NCI-H187 (cell line): ENCODE measurements at regions not wholly inside any gene's neighbourhood (a gene's known extent, or its start where the extent isn't known, plus 50 kb on each side); places are given as distances from the start of the nearest gene placed in this dataset.
"Not testable (repeated sequence)": the region's sequence is repeated elsewhere in the genome, so short reads cannot be mapped to it uniquely, and the experiment has no call there.

ENCODE experiments used
- DNase-seq, 2 experiments: peaks; one replicate each; lab custom pipeline; 2025; lab: John Stamatoyannopoulos, UW

DNA sequence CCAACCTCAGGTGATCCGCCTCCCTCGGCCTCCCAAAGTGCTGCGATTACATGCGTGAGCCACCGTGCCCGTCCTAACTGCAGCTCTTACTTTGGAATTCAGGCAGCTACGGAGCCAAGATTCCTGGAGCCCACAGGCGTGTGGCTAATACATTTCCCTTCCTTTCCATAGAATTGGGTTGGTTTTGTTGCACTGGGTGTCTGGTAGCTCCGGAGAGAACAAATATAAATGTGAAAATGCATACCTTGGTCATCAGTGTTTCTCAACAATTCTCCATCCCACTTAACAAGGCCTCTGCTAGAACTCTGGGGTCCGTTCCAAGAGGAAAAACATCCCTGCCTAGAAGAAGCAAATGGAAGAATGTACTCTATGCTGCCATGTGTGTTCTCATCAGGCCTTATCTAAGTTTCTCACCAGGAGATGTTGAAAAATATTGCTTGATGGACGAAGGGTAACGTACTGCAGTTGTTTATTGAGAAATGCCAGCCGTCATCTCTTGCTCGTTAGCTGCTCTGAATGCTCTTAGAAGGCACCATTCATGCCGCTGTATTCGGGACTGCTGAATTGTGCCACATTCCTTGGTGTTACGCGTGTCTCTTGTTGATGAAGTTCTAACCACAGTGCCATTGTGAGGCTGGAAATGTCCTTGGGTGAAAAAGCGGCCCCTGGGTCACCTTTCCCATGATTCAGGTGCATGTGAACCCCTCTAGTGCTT, 50.5 kb upstream of the CD99 start:
- DNase-seq = no peak

- no peak for DNase-seq
Observed at GRCh38 chrX:2638279-2638678, 52.8 kb upstream of the CD99 start.

GRCh38 chrX:2635342-2635741, 55.8 kb upstream of the CD99 start:
- no peak for DNase-seq

DNA sequence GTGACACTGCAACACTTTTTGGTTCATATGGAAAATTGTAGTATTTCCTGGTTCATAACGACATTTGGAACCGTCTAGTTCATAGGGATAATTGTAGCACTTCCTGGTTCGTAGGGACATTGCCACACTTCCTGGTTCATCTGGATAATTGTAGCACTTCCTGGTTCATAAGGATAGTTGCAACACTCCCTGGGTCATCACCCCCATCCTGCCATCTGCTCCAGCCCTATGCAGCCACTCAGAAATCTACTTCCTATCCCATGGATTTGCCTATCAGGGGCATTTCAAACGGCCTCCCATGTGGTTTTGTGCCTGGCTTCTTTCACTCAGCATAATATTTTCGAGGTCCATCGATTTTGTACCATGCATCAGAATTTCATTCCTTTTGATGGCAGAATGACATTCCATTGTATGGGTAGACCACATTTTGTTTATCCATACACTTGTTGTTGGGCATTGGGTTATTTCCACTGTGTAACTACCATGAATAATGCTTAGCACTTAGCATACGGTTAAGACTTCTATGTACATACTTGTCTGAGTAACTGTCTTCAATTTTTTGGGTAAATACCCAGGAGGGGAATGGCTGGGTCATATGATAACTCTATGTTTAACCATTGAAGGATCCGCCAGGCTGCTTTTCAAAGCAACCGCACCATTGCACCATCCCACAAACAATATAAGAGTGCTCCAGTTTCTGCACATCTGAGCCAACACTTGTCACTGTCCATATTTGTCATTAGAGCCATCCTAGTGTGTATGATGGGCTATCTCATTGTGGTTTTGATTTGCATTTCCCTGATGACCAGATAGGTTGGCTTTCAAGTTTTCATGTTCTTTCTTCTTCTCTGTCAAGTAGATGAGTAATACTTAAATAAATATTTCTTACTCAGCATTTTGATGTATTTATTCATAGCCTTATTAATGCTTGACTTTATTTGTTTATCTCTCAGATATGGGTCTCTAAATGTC, 58.3 kb upstream of the CD99 start:
- no peak for DNase-seq

- no peak for DNase-seq
Observed at GRCh38 chrX:2631743-2632532, 59.2 kb upstream of the CD99 start.

DNA sequence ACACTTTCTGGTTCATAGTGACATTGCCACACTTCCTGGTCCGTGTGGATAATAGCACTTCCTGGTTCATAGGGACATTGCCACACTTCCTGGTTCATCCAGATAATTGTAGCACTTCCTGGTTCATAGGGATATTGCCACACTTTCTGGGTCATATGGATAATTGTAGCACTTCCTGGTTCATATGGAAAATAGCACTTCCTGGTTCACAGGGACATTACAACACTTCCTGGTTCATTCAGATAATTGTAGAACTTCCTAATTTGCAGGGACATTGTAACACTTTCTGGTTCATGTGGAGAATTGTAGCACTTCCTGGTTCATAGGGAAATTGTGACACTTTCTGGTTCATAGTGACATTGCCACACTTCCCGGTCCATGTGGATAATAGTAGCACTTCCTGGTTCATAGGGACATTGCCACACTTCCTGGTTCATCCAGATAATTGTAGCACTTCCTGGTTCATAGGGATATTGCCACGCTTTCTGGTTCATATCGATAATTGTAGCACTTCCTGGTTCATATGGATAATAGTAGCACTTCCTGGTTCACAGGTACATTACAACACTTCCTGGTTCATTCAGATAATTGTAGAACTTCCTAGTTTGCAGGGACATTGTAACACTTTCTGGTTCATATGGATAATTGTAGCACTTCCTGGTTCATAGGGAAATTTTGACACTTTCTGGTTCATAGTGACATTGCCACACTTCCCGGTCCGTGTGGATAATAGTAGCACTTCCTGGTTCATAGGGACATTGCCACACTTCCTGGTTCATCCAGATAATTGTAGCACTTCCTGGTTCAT, 60.0 kb upstream of the CD99 start:
- not testable (repeated sequence) for DNase-seq

DNA sequence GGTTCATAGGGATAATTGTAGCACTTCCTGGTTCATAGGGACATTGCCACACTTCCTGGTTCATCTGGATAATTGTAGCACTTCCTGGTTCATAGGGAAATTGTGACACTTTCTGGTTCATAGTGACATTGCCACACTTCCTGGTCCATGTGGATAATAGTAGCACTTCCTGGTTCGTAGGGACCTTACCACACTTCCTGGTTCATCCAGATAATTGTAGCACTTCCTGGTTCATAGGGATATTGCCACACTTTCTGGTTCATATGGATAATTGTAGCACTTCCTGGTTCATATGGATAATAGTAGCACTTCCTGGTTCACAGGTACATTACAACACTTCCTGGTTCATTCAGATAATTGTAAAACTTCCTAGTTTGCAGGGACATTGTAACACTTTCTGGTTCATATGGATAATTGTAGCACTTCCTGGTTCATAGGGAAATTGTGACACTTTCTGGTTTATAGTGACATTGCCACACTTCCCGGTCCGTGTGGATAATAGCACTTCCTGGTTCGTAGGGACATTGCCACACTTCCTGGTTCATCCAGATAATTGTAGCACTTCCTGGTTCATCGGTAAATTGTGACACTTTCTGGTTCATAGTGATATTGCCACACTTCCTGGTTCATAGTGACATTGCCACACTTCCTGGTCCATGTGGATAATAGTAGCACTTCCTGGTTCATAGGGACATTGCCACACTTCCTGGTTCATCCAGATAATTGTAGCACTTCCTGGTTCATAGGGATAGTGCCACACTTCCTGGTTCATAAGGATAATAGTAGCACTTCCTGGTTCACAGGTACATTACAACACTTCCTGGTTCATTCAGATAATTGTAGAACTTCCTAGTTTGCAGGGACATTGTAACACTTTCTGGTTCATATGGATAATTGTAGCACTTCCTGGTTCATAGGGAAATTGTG, 60.8 kb upstream of the CD99 start:
- DNase-seq = not testable (repeated sequence)

- no peak for DNase-seq
Observed at GRCh38 chrX:2629316-2630007, 61.6 kb upstream of the CD99 start.

- DNase-seq = no peak
Observed at GRCh38 chrX:2628751-2629315, 62.3 kb upstream of the CD99 start.

- DNase-seq = no peak
Observed at GRCh38 chrX:2627272-2627867, 63.7 kb upstream of the CD99 start.

- DNase-seq = no peak
Observed at GRCh38 chrX:2626750-2627149, 64.3 kb upstream of the CD99 start.

GRCh38 chrX:2620576-2620975, 70.5 kb upstream of the CD99 start:
- DNase-seq = no peak

GRCh38 chrX:2618516-2618915, 72.6 kb upstream of the CD99 start:
- no peak for DNase-seq

DNA sequence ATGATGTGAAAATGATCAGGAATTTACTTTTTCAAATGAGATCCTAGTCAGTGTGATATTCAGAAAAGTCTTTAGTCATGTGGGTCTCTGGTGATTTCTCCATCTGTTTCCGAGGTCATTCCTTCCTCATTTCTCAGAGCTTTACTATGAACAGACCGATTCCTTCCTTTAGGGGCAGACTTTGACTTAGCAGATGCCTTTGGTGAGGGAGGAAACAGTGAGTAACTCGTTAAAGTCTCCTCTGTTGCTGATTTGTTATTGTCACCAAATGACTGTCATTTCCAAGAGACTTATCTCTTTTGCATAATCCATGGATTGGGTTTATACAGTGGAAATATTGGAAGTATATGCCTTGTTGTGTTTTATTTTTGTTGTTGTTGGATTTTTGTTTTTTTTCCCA, 76.2 kb upstream of the CD99 start:
- no peak for DNase-seq

DNA sequence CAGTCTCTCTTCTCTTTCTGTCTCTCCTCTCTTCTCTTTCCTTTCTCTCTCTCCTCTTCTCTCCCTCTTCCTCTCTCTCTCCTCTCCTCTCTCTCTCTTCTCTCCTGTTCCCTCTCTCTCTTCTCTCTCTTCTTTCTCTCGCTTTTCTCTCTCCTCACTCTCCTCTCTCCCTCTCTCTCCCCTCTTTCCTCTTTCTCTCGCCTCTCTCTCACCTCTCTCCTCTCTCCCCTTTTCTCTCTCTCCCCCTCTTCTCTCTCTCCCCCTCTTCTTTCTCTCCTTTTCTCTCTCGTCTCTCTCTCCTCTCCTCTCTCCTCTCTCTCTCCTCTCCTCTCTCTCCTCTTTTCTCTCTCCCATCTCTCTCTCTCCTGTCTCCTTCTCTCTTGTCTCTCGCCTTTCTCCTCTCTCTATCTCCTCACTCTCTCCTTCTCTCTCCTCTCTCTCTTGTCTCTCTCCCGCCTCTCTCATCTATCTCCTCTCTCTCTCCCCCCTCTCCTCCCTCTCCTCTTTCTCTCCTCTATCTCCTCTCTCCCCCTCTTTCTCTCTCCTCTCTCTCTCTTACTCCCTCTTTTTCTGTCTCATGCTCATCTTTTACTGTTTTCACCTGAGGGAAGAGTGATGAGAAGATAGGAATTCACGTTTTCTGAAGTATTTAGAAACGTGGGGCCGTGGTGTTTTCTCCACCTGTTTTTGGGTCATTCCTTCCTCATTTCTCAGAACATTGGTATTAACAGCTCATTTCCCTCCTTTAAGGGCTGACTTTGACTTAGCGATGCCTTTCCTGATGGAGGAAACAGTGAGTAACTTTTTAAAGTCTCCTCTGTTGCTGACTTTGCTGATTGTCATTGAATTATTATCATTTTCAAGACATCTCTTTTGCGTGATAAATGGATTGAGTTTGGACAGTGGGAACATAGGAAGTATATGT, 80.6 kb upstream of the CD99 start:
- no peak for DNase-seq

DNA sequence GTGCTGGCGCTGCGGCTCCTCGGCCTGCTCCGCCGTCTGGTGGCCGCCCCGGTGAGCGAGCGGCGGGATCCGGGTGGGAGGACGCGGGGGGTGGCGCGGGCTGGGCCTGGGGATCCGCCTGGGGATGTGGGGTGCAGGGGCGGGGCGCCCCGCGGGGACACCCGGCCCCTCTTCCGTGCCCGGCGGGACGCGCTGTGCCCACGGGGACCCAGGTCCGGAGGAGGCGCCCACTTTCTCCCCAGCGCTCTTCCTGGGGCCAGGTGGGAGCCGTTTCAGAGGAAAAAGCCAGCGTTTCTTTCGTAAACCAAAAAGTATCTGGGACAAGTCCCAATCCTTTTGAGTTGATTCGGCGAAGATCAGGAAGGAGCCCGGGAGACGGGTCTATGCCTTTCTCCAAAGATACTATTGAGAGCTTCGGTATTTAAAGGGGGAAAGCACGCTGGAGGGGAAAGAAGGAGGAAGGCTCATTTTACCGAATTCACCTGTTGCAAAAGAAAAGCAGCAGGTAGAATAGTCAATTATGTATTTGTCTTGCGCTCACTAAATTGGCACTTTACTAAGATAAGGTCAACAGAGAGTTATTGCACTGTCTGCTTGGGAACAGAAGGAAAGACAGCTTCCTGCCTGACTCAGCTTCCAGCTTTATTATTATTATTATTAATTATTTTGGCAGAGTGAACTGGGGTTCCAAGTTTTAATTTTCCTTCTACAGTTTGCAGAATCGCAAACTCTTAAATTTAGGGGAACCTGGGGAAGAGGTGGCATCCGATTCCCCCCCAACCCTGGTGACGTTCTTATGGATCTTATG, 81.5 kb upstream of the CD99 start:
- no peak for DNase-seq
